ENCODE measurements at regions not wholly inside any gene's neighbourhood (a gene's known extent, or its start where the extent isn't known, plus 50 kb on each side); places are given as distances from the start of the nearest gene placed in this dataset.

DNA sequence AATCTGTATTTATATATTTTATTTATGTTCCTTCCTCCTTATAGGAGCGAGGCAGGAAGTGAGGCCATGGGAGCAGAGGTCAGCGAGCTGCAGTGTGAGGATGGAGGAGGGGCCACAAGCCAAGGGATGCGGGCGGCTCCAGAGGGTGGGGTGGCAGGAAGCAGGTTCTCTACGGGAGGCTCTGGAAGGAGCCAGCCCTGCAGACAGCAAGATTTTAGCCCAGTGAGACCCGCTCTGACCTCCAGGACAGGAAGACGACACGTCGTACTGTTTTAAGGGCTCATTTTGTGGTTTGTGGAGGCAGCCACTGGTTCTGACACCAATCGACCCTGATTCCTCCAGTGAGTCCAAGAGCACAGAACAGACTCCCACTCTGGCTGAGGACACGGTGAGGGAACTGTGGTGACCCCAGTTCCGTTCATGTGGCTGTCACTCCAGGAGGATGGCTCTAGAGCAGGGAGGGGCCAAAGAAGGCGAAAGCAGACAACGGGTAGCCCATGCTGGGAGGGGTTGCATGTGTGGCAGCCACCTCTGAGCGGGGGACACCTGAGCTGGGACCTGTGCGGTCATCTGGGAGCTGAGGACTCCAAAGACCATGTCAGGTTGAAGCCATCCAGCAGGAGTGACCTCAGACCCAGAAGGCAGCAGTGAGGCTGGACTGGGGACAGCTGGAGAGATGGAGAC is 100.1 kb upstream of the BHLHE23 start:
- no peak for TF ChIP-seq POLR2A (IDR thresholded peaks at IDR 0.05; ENCODE audit: low read depth)
- TF ChIP-seq, protein P1, sequence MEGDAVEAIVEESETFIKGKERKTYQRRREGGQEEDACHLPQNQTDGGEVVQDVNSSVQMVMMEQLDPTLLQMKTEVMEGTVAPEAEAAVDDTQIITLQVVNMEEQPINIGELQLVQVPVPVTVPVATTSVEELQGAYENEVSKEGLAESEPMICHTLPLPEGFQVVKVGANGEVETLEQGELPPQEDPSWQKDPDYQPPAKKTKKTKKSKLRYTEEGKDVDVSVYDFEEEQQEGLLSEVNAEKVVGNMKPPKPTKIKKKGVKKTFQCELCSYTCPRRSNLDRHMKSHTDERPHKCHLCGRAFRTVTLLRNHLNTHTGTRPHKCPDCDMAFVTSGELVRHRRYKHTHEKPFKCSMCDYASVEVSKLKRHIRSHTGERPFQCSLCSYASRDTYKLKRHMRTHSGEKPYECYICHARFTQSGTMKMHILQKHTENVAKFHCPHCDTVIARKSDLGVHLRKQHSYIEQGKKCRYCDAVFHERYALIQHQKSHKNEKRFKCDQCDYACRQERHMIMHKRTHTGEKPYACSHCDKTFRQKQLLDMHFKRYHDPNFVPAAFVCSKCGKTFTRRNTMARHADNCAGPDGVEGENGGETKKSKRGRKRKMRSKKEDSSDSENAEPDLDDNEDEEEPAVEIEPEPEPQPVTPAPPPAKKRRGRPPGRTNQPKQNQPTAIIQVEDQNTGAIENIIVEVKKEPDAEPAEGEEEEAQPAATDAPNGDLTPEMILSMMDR (IDR thresholded peaks at IDR 0.05), result no peak
